ENCODE measurements at regions not wholly inside any gene's neighbourhood (a gene's known extent, or its start where the extent isn't known, plus 50 kb on each side); places are given as distances from the start of the nearest gene placed in this dataset.

- no peak for DNase-seq
Measured at GRCh38 chr13:22594041-22594440, 586.7 kb upstream of the SGCG start.

- DNase-seq, result no peak
Measured at GRCh38 chr13:22596171-22596863, 584.5 kb upstream of the SGCG start.

- DNase-seq, result no peak
Measured at GRCh38 chr13:22599156-22599555, 581.6 kb upstream of the SGCG start.

DNA sequence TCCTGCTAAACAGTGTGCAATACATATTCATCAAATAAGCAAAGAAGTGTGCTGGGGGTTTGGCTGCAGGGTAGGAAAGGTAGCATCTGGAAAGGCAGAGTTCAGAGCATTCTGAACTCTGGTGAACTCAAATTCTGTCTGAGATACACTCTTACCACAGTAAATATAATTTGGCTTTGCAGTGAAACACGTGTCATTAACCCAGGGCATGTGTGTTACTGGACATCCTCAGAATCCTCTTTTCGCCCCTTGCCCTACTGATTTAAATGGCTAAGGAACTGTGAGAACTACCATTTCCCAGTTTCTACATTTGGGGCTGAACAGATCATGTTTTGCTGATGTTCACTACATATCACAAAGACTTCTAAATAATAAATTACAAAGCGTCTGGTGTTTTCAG is 562.8 kb upstream of the SGCG start:
- no peak for DNase-seq

- DNase-seq, result no peak
Measured at GRCh38 chr13:22625691-22626090, 555.1 kb upstream of the SGCG start.

DNA sequence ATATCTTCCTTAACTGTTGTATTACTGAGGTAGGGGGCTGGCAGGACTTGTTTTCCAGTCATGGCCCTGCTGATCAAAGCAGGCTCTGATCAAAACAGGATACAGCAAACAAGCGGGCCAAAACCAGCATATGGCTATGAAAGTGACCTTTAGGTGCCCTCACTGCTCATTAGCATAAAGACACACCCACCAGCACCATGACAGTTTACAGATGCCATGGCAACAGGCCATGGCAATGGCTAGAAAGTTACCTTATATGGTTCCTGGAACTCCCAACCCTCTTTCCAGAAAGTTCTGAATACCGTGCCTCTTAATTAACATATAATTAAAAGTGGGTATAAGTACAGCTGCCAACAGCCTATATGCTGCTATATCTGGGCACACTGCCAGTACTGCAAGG is 551.4 kb upstream of the SGCG start:
- no peak for DNase-seq

- no peak for DNase-seq
Measured at GRCh38 chr13:22642088-22642487, 538.7 kb upstream of the SGCG start.

DNA sequence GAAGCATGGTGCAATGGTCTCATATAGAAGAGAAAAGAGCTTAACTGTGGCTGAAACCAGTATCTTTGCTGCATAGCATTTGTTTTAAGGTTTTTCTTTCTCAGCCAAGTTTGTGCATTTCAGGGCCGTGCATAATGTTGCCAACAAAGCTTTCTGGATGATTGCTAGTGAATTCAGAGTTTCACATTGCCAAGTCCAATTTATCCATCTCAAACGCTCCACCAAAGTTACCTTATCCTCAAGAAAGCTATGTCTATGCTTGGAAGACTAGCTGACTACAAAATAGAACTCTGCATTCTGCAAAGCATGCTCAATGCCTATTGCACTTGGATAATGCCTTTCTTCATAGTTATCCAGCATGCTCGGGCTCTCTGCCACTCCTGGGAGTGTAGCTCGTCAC is 535.8 kb upstream of the SGCG start:
- DNase-seq, result no peak

- DNase-seq, result no peak
Measured at GRCh38 chr13:22647156-22647850, 533.5 kb upstream of the SGCG start.

GRCh38 chr13:22648320-22648801 is 532.4 kb upstream of the SGCG start:
- no peak for DNase-seq

DNA sequence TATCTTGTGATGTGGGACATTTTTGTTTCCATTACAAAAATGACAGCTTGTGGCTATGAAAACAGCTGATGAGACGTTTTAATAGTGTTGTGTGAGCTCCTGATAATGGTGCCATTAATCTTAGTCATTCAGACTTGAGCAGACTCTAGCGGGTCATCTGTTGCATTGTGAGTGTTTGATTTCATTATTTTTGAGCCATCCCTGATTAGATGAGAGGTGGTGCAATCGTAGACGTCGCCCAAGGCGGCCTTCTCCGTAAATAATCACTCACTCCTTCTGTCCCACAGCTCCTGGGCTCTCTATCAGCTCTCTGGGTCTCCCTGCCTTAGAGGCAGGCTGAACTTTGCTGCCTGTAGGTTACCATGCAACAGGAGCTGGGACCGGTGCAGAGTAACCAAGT is 528.0 kb upstream of the SGCG start:
- no peak for DNase-seq

DNA sequence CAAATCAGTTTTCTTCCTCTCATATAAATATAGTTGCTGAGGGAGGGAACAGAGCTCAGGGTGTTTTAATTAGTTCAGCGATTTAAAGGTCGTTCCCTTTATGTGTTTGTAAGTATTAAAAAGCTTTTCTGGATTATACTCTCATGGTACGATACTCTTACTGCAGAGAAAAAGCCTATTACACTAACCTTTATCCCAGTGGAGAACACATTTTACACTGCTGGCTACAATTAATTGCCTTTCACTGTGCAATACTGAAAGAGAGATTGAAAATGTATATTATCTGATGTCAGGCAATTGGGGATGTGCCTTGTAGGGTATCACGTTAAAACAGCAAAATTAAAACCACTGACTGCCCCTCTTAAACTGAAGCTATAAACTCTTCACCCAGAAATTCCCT is 526.9 kb upstream of the SGCG start:
- no peak for DNase-seq

DNA sequence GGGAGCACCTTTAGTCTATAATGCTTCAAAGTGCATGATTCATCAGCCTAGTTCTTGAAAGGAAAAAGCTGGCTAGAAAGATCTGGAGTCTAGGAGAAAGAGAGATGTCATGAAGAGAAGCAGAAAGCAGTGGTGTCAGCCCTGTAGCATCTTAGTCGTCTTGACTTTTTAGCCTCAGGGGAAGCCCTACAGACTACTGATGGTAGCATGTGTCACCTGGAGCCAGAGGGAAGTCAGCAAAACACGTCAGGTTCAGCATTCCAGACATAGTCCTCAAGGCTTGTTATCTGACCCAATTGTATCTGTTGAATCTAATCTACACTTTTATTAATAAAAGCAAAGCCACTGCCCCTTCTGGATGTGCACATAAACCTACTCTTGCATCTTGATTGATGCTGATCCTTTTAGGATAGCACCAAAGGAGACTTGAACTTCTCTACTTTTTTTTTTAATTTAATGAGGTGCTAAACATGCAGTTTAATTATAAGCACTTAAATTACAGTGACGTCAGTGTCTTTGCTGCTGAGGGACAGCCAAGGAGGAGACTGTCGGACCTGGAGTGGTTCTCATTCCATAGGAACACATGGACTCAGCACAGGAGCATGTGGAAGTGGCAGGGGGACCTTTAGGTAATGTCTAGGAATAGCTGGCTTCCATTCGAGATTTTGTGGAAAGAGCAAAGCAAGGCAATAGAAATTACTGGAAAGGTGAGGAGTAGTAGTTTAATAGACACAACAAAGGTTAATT is 525.5 kb upstream of the SGCG start:
- no peak for DNase-seq

DNA sequence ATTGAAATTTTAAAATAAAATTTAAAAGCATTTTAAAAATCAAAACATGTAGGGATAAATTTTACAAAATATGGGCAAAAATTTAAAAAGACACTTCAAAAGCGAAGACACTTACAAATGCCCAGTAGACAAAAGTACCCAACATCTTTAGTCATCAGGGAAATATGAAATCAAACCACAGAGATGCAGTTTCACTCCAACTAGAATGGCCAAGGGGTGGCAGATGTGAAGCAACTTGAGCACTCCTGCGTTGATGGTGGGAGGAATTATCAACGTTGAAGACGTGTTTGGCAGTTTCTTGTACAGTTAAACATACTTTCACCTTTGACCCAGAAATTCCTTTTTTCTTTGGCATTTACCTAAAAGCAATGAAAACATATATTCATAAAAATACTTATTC is 518.0 kb upstream of the SGCG start:
- DNase-seq, result no peak

DNA sequence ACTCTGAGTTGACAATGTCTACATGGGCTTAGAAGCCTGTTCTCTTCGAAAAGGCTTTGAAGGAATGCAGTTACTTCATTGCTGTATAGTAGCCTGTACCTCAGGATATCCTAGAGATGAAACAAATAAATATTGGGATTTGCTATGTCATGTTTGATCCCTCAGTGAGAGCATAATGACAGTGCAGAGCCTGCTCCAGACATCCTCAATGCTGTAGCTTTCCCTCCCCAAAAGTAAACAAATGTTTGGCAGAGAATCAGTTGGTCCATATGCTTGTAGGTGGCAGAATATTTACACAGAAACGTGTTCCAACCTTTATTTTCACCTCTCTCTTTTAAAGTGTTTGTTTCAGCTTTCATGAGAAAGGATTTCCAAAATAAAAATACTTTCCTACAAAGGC is 515.3 kb upstream of the SGCG start:
- no peak for DNase-seq

GRCh38 chr13:22690756-22691155 is 490.0 kb upstream of the SGCG start:
- DNase-seq, result no peak

- no peak for DNase-seq
Measured at GRCh38 chr13:22693691-22694090, 487.1 kb upstream of the SGCG start.

- no peak for DNase-seq
Measured at GRCh38 chr13:22696433-22696832, 484.3 kb upstream of the SGCG start.

- DNase-seq, result no peak
Measured at GRCh38 chr13:22698467-22698866, 482.3 kb upstream of the SGCG start.

- DNase-seq, result no peak
Measured at GRCh38 chr13:22700246-22700887, 480.4 kb upstream of the SGCG start.

DNA sequence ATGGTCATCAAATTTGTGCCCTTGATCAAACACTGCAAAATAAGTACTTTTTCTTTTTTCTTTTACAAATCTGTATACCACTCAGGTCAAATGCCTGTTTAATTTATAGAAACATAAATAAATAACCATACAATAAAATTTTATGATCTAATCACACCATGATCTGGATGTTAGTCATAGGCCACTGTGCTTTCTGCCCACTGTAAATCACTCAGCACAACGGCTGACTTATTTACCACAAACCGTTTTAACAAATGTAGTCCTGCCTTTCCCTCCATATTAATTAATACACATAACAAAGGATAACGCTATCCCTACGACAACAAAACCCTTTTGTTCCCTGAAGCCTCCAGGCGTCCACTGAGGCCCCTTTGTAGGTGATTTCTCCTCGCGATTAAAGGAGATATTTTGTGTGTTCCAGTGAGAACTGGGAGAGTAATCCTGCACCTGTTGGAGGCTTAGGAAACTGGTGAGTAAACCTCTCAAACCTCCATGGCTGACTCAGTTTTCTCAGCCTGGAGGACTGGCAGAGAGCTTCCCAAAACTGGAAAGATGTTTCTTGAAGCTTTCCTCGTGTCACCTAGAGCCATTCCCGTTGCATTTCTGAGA is 477.1 kb upstream of the SGCG start:
- DNase-seq, result no peak

DNA sequence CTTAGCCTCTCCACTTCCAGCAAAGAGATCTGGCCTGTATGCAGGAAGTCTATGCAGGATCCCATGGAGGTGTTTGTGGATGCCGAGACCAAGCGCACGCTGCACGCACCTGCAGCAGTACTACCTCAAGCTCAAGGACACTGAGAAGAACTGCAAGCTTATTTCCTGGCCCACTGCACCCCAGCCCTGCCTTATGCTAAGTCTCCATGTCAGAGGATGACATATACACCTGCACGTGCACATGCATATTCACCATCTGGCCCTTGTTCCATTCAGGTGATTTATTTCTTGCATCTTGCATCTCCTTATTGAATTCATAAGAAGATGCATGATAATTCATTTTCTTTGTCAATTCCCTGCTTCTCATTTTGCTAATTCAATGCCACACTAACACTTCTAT is 472.8 kb upstream of the SGCG start:
- DNase-seq, result no peak

DNA sequence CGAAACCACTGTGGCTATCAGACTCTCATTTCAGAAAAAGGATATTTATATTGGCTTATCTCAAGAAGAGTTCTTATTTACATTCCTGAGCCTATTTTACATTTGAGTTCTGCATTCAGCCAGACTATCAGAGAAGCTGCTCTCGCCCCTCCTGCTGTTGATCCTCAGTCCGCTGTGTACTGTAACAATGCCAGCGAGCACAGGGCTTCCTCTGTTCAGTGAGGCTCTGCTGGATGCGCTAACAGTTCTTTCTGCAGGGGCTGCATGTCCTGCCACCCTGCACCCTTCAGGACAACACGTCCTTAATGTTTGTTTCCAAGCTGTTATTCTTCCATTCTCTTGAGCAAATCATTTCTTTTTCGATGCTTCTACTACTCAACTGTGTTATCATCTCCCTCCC is 463.7 kb upstream of the SGCG start:
- DNase-seq, result no peak
